ENCODE measurements at regions not wholly inside any gene's neighbourhood (a gene's known extent, or its start where the extent isn't known, plus 50 kb on each side); places are given as distances from the start of the nearest gene placed in this dataset.

DNA sequence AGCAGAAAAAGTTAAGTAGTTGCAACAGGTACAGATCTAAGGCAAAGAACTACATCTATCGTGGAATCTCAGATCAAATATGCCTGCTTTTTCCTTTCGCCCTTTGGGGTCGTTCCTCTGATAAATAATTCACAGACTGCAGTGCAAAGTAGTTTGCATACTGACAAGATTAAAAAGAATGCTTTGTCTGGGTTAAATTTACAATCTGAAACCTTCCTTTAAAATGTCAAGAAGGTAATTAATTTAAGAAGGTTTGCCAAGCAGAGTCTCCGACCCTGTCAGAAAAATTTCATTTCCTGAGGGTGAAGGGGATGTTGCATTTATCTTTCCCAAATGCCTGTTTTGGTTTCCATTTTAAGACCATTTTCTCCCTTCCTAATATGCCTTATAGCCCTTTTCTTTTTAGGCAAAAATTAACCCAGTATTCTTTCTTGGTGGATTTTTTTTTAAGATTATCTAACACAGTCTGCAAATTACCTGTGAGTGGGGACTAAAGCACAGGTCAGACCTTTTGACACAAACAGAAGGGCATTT, 406.9 kb downstream of the LRIG3 start:
- no peak for DNase-seq (ENCODE audit: extremely low read depth in 1 of 2, low read depth in 1 of 2)

DNA sequence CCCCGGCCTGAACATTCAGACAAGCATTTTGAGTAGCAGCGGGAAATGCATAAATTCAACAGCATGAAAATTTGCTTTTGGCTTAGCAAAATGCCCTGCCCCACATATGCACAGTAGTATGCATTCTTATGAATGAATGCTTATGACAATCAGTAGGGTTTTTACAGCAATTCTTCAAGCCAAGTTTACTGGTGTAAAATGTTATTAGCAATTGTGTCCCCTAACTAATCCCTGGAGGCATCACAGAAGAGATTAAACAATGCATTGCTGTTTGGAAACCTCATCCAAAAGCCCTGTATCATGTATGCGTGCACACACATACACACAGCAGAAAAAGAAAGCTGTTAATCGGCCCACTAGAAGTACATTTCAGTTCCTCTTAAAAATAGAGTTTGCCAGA, 406.5 kb downstream of the LRIG3 start:
- no peak for DNase-seq (ENCODE audit: extremely low read depth in 1 of 2, low read depth in 1 of 2)

DNA sequence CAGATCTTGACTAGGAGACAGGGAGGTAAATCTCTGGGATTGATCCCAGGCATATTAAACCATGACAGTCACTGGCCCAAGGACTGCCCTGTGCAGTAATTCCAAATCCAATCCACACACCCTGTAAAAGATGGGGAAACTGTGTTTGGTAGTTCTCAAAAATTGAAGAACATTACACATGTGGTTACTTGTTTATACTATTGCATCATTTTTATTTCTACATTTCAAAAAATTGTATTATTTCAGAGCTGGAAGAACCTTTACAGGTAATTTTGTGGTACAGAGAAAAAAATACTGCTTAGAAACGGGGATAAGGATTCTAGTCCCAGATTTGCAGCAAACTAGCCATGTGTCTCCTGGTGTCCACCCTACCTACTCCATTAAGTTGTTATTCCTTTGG, 400.5 kb downstream of the LRIG3 start:
- DNase-seq (ENCODE audit: extremely low read depth in 1 of 2, low read depth in 1 of 2): no peak

DNA sequence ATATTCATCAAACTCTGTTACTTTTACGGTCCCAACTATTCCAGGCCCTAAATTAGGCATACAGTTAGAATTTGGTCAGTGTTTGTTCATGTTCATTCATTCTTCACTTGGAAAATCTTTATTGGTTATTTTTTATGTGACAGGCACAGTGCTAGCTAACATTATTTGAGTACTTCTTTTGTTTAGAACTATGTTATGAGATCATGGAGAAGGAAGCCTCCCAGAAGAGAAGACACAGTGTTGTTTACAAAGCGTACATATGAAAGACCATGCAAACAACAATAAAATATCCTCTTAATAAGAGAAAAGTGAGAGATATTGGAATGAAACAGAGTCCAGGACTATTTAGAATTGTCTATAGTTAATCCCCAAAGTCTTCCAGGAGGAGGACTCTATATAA, 399.2 kb downstream of the LRIG3 start:
- DNase-seq (ENCODE audit: extremely low read depth in 1 of 2, low read depth in 1 of 2): no peak

DNA sequence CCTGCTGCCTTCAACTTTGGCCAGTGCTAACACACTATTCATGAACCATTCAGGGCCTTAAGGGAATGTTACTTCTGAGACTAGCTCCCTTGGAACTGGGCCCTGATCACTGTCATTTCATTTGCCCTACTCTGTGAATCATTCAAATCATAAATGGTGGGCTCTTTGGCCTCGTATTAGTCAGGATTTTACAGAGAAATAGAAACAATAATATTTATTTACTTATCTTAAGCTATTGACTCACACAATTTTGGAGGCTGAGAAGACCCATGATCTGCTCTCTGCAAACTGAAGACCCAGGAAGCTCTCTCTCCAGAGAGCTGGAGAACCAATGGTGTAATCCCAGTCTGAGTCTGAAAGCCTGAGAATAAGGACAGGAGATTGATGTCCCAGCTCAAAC, 398.5 kb downstream of the LRIG3 start:
- no peak for DNase-seq (ENCODE audit: extremely low read depth in 1 of 2, low read depth in 1 of 2)

DNA sequence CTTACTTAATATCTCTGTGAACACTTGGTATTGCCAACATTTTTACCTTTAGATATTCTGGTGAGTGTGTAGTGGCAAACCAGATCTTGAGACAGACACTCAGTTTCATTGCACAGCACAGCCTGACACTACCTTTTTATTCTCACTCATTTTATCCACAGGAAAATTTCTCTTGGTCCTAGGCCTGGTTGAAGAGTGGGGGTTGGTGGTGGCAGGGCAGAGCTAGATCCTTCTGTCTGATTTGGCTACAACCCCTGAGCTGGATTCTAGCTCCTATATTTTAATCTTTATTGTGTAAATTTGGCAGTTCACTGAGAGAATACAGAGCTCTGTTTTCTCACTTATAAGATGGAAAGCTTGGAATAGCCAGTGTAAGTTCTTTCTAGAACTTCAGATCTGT, 396.9 kb downstream of the LRIG3 start:
- DNase-seq (ENCODE audit: extremely low read depth in 1 of 2, low read depth in 1 of 2): no peak

DNA sequence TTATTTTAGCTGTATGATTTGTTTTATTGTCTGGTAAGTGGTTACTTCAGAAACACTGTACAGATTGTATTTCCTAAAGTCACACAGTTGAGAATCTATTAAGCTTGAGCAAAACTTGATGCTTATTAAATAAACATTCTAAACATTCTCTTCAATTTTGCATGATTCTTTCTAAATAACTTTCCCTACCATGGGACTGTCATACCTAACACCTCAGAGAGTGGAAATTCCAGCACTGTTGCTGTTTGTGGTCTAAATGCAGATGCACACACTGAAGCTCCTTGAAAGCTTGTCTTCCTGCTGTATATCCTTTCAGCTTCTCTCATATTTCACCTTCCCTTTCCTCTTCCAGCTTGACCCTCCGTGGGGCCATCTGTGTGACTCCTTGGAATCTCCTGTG, 392.0 kb downstream of the LRIG3 start:
- no peak for DNase-seq (ENCODE audit: extremely low read depth in 1 of 2, low read depth in 1 of 2)

DNA sequence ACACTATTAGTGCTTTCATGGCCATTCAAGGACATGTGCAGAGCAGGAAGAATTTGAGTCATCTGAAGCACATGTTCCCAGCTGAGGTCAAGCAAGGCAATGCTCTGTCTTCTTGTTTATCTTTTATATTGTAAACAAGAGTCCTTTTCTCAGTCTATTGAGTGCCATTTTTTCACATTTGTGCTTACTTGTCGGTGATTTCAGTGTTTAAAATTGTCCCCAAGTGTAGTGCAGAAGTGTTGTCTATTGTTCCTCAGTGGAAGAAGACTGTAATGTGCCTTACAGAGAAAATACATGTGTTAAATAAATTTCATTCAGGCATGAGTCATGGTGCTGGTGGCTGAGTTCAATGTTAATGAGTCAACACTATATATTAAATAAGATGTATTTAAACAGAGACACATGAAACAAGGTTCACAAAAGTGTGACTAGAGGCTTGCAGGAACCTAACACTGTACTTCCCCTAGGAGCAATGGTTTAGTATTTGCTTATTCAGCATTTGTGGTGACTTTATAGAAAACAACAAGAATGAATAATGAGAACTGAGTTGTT, 391.1 kb downstream of the LRIG3 start:
- no peak for DNase-seq (ENCODE audit: extremely low read depth in 1 of 2, low read depth in 1 of 2)

DNA sequence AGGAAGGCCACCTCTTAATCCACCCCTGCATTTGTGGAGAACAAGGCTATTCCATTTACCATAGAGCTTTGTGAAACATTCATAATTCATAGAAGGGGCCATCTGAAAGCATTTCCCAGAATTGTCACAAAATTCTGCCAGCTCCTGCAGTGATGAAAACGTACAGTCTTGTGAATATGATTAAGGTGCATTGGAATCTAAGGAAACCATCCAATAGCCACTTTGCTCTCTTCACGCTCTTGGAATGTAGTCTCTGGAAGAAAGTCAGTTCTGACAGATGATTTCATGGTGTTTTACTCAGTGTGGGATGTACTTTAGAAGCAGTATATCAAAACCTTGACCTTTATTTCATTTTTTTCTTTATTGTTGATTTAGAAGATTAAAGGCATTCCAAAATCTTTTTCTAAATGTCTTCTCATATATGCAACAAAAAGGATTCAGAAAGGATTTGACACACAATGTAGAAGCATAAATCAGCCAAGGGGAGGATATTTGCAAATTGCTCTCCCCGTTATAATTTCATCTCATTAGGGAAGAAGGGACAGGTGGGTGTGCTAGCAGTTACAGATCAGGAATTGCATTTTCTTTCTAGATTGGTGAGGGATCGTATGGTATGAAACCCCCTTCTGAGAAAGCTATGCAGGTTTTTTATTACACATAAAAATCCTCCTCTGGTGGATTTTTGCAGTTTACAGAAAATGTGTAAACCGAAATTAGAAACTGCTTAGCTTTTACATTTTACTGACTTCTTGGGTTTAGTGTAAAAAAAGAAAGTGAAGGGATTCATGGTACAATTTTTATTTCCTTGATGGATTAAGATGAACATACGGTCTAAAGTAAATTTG, 390.2 kb downstream of the LRIG3 start:
- no peak for DNase-seq (ENCODE audit: extremely low read depth in 1 of 2, low read depth in 1 of 2)

DNA sequence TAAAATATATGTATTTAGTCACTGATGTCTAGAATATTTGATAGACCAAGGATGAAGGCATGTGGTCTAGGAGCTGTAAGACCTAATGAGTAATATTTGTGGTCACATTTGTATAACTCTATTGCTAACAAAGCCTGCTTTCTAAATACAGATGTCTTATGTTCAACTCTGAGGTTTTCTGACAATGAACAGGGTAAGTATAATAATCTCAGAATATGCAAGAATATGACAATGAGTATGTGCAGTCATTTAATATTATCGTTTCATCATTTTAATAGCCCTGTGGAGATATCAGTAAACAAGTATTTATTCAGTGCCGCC, 389.6 kb downstream of the LRIG3 start:
- no peak for DNase-seq (ENCODE audit: extremely low read depth in 1 of 2, low read depth in 1 of 2)

DNA sequence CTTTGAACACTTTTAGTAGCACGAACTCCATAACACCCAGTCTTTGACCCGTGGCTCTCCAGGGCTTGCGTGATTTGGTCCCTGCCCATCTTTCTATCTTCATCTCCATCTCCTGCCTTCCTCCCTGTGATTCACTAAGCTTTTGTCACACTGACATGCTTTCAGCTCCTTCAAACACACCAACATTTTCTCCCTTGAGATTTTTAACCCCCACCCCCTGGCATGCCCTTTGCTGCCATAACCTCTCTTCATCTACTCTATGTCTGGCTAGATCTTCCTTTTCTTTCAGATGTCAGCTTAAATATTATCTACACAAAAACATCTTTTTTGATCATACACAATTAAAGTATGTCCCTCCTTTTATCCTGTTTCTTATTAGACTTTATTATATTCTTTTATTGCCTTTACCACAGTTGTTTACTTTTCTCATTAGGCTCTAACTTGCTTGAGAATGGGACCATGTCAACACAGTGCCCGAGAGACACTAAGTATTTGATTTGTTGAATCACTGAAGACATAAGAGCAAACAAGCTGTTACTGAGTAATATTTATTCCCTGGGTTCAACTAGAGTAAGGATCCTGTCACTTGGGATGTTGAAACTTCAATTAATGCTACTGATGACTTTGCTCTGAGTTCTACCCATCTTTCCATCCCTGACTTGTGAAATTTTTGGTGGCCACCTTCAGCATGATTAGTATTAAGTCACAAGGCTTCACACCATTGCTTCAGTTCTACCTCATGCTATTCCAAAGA, 387.3 kb downstream of the LRIG3 start:
- no peak for DNase-seq (ENCODE audit: extremely low read depth in 1 of 2, low read depth in 1 of 2)

DNA sequence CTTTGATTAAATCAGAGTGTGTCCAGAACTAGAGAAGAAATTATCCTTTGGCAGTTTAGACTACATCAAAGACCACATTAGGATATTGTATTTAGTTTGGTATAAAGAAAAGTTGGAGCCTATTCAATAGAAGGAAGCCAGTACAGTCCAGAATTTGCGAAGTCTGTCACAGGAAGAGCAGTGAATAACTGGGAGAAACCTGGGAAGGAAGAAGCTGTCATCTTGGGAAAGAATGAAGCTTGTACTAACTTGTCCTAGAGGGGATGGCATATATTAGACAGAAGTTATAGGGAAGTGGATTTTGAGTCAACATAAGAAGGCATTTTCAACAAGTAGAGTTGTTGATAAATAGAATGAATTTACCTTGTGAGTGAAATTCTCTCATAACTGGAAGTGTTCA, 386.7 kb downstream of the LRIG3 start:
- DNase-seq (ENCODE audit: extremely low read depth in 1 of 2, low read depth in 1 of 2): no peak

DNA sequence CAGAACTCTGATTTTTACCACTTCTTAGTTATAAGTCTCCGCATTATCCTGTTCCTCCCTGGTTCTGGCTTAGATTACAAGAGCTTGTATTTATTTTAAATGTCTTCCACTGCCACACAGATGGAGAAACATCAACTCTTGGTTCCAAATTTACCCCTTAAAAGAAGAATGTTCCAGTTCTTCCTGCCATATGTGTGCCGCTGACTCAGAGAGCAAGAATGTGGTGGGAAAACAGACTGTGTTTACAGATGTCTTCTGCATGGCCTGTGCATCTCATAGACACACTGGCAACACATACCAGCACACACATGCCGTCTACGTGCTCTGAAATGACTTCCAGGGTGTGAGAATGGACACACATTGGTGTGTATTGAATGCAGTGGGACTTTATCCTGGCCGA, 383.0 kb downstream of the LRIG3 start:
- DNase-seq (ENCODE audit: extremely low read depth in 1 of 2, low read depth in 1 of 2): no peak

DNA sequence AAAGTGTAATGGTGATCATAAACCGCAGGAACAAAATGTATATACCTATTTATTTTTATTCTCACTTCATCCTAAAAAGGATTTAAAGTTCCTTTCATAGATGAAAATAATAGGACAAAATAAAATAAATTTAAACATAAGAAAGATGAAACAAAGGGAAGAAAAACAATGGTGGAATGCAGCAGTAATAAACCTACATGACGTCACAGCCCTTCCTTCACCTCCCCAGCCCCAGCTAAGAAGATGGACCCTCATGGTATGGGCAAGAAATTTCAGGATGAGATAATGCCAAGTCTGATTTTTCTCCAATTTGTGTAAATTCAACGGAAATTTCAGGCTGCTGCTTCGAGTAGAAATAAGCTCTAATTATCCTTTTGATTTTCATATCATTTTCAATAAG, 381.0 kb downstream of the LRIG3 start:
- no peak for DNase-seq (ENCODE audit: extremely low read depth in 1 of 2, low read depth in 1 of 2)

DNA sequence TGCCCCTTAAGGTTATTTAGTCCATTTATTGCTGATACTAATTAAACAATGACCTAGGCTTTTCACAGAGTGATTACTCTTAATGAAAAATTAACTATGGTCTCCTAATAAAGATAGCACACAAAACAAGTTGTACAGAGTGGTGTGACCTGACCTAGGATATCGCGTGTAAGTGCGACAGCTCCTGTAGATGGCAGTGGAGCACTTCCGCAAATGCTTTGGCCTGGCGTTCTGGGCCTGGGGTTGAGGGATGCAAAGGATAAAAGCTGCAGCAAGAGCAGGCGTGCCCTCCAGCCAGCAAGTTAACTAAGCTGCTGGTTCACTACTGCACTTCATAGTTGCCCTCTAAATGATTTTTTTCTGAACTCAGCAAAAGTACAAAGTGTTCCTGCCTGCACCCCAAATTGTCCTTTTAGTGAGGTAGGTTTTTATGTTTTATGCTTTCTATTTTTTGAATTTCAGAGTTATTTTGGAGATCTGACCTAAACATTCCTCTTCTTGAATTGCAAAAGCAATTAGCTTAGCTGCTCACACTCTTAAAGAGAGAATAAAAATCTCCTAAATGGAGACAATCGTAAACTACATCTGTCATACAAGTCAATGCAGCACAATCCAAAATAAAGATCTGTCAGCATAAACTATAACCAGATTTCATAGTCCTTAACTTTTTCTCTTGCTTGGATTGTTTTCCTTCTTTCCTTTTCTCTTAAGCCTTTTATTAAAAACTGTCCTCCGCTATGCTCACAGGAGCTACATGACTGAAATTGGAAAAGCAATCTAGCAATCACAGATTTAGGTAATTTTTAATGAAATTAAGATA, 379.6 kb downstream of the LRIG3 start:
- DNase-seq (ENCODE audit: extremely low read depth in 1 of 2, low read depth in 1 of 2): peak in 1 of 2 donors; percentile 2

DNA sequence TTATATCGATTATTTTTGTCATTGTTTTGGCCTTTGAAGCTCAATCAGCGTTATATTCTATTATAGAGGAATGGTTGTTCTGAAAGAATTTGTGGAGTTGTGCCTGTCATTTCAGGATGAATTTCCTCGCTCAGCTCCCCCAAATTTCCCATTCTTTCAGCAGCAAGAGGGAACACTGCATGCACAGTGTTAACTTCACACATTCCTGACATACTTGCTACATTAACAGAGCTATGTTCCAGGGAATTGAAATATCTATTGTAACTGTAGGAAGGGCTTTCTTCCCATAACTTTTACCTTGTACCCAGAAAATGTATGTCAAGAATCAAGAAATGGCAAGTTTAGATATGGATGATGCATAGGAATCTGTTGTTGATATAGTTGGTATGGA, 379.0 kb downstream of the LRIG3 start:
- DNase-seq (ENCODE audit: extremely low read depth in 1 of 2, low read depth in 1 of 2): no peak

DNA sequence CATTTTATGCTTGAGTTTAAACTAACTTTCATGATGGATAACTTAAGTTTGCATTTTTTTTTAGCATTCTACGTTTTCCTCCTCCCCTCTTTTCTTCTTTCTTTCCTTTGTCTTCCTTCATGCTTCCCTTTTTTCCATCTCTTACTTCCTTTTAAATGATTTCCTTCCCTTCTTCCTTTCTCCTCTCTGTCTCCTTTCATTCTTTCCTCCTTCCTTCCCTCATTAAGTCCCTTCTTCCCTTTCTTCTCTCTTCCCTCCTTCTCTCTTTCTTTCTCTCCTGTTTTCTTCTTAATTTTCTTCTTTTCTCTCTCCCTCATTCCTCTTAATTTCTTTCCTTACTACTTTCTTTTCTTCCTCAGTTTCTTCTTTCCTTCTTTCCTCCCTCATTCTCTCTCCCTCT, 376.0 kb downstream of the LRIG3 start:
- DNase-seq (ENCODE audit: extremely low read depth in 1 of 2, low read depth in 1 of 2): no peak

DNA sequence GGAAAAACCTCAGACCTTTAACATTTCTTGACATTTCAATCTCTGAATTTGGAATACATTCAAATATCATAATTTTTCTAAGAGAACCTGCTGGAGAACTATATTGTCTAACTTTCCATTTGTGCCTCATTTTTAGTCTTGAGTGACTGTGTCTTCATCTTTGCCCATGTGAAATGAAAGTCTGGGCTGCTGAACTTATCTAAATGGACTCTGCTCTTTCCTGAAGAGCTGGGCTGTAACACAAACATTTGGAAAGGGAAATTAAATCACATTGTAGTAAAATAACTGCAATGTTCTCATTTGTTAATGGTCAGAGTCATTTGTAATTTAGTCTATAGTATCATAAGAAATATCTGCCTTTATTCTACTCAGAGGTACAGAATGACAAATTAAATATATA, 373.1 kb downstream of the LRIG3 start:
- DNase-seq (ENCODE audit: extremely low read depth in 1 of 2, low read depth in 1 of 2): no peak

DNA sequence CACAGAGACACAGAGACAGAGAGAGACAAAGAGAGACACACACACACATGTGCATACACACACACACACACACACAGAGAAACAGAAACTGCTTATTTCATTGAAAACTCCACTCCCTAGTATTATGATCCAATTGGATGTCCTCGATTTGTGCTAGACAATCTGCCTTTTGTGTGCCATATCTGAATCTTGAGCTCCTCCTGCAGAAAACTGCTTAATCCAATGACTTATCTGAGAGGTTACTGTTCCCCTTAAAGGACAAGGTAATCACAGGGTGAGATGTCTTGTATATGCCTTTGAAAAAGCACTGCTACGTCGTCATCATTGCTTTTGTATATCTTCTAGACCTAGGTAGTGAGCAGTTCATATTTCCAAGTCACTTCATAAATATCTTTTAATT, 371.5 kb downstream of the LRIG3 start:
- DNase-seq (ENCODE audit: extremely low read depth in 1 of 2, low read depth in 1 of 2): no peak

DNA sequence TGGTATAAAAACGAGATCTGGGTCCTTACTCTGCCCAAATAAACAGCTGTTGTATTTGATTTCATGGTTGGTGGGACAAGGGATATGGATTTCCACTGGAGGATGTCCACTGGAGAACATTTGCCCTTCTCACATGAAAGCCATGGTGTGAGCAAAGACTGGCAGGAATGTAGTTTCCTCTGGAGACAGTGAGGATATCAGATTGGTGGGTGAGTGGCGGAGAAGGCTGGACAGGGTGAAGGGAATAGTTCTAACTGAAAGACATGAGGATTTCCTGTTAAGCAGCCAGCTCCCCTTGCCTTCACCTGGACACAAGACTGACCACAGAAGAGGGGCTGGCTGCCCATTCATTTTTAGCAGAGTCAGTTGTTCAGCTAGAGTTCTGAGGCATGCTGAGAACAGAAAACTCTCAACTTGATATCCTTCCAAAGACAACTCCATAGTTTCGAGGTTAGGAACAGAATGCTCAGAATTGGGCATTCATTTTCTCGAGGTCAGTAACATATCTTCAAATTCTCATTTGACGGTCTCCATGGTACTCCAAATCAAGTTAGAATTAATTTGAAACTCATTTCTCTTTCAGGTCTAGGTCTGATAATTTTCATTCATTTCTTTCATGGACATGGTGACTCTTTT, 365.7 kb downstream of the LRIG3 start:
- DNase-seq (ENCODE audit: extremely low read depth in 1 of 2, low read depth in 1 of 2): no peak

DNA sequence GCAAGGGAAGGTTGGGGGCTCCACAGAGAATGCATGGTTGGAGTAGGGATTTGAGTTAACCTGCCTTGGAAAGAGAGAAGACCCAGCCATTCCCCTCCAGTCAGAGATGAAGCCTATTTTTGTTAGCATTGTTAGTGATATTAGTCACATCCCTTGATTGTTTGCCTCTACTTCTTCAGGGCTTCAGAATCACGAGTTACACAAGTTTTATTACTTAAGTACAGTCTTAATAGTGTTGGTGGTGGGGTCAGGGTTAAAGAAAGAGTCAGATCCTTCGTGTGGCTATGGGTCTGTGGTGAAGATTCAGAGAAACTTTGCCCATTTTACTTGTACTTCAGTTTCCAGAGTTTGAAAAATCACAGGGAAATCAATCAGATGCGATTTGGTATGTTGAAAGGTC, 363.1 kb downstream of the LRIG3 start:
- no peak for DNase-seq (ENCODE audit: extremely low read depth in 1 of 2, low read depth in 1 of 2)
